HepG2 (cell line): ENCODE measurements at regions not wholly inside any gene's neighbourhood (a gene's known extent, or its start where the extent isn't known, plus 50 kb on each side); places are given as distances from the start of the nearest gene placed in this dataset.

Experiments used
- BHLHE40 ChIP-seq: IDR thresholded peaks from 2 replicates; pipeline ENCODE4 v1.6.1; 2011; ENCODE audit warnings: low read length, improper control_type of control experiment
- CENPBD1 ChIP-seq: sonication (generic); formaldehyde crosslinking; IDR thresholded peaks from 2 replicates; pipeline ENCODE4 v1.8.0; 2022; ENCODE audit warnings: missing genetic modification reagents, low read depth, mild to moderate bottlenecking, borderline replicate concordance
- KMT2B ChIP-seq: IDR thresholded peaks from 2 replicates; pipeline ENCODE4 v1.6.1; 2016; ENCODE audit warnings: missing genetic modification reagents, missing compliant biosample characterization
- NFKB2 ChIP-seq: sonication (generic); formaldehyde crosslinking; IDR thresholded peaks from 2 replicates; pipeline ENCODE4 v1.4.0; 2020; ENCODE audit warnings: missing genetic modification reagents, borderline replicate concordance
- NKX3-1 ChIP-seq: sonication (generic); formaldehyde crosslinking; IDR thresholded peaks from 2 replicates; pipeline ENCODE4 v1.5.0; 2020; ENCODE audit warnings: missing genetic modification reagents
- NR1H2 ChIP-seq: sonication (generic); formaldehyde crosslinking; IDR thresholded peaks from 2 replicates; pipeline ENCODE4 v1.8.1; 2022; ENCODE audit warnings: low read depth, missing genetic modification reagents, borderline replicate concordance
- TRIM24 ChIP-seq: sonication (generic); formaldehyde crosslinking; IDR thresholded peaks from 2 replicates; pipeline ENCODE4 v1.8.0; 2022; ENCODE audit warnings: mild to moderate bottlenecking, missing genetic modification reagents
- ZFP1 ChIP-seq: IDR thresholded peaks from 2 replicates; pipeline ENCODE4 v1.6.1; 2016
- ZNF142 ChIP-seq: sonication (generic); formaldehyde crosslinking; IDR thresholded peaks from 2 replicates; pipeline ENCODE4 v1.4.0; 2020; ENCODE audit warnings: missing genetic modification reagents
- ZNF512B ChIP-seq: sonication (generic); formaldehyde crosslinking; IDR thresholded peaks from 2 replicates; pipeline ENCODE4 v1.5.1; 2020; ENCODE audit warnings: missing genetic modification reagents, mild to moderate bottlenecking, borderline replicate concordance
- ZNF639 ChIP-seq: conservative IDR thresholded peaks from 2 replicates; pipeline ENCODE4 v1.6.1; 2018; ENCODE audit warnings: missing genetic modification reagents

- TF ChIP-seq ZNF142 (CRISPR knock-in tag) (no peak), NKX3-1 (CRISPR knock-in tag) (no peak), KMT2B (CRISPR knock-in tag) (no peak), ZNF512B (CRISPR knock-in tag) (no peak), NR1H2 (CRISPR knock-in tag) (no peak), NFKB2 (CRISPR knock-in tag) (no peak), BHLHE40 (no peak), CENPBD1 (CRISPR knock-in tag) (no peak), TRIM24 (CRISPR knock-in tag) (no peak), ZNF639 (CRISPR knock-in tag) (no peak), ZFP1 (CRISPR knock-in tag) (no peak)
These were observed 804.8 kb upstream of the ZEB2 start (continued) for GRCh38 chr2:145324748-145325147.
